ENCODE measurements at regions not wholly inside any gene's neighbourhood (a gene's known extent, or its start where the extent isn't known, plus 50 kb on each side); places are given as distances from the start of the nearest gene placed in this dataset.

- no peak overlapping the region for H3K4me3 ChIP-seq
- ATAC-seq (ENCODE audit: insufficient number of reproducible peaks, low FRiP score, low read depth) (no peak), DNase-seq (ENCODE audit: low spot score) (no peak)
- no peaks in the 10 kb centered on the region for H3K9me3 ChIP-seq
- H3K27me3 ChIP-seq (replicated peaks; ENCODE audit: insufficient read depth) = no peaks in the 10 kb centered on the region
- TF ChIP-seq CTCF (IDR thresholded peaks at IDR 0.05) = no peak
- H3K27ac ChIP-seq = no peak overlapping the region
- no peaks in the 10 kb centered on the region for H3K36me3 ChIP-seq
- H3K4me1 ChIP-seq (ENCODE audit: control insufficient read depth in 1 of 2, low read depth in 2 of 2) = no peaks in the 10 kb centered on the region
These were observed 190.7 kb downstream of the GLUD2 start for GRCh38 chrX:121238093-121238492.

- H3K27me3 ChIP-seq (replicated peaks; ENCODE audit: insufficient read depth) = no peaks in the 10 kb centered on the region
- H3K27ac ChIP-seq = no peak overlapping the region
- DNase-seq (ENCODE audit: low spot score) (no peak), ATAC-seq (ENCODE audit: insufficient number of reproducible peaks, low FRiP score, low read depth) (no peak)
- no peak overlapping the region for H3K4me3 ChIP-seq
- TF ChIP-seq CTCF (IDR thresholded peaks at IDR 0.05) = no peak
- H3K4me1 ChIP-seq (ENCODE audit: control insufficient read depth in 1 of 2, low read depth in 2 of 2) = no peaks in the 10 kb centered on the region
- no peaks in the 10 kb centered on the region for H3K36me3 ChIP-seq
- no peaks in the 10 kb centered on the region for H3K9me3 ChIP-seq
These were observed 197.1 kb downstream of the GLUD2 start for GRCh38 chrX:121244511-121244910.

- H3K27me3 ChIP-seq (replicated peaks; ENCODE audit: insufficient read depth) = no peaks in the 10 kb centered on the region
- DNase-seq (ENCODE audit: low spot score) = no peak
- no peak for ATAC-seq (ENCODE audit: insufficient number of reproducible peaks, low FRiP score, low read depth)
- no peak overlapping the region for H3K4me3 ChIP-seq
- no peaks in the 10 kb centered on the region for H3K36me3 ChIP-seq
- H3K4me1 ChIP-seq (ENCODE audit: control insufficient read depth in 1 of 2, low read depth in 2 of 2) = no peaks in the 10 kb centered on the region
- H3K9me3 ChIP-seq = no peaks in the 10 kb centered on the region
- no peak for TF ChIP-seq CTCF (IDR thresholded peaks at IDR 0.05)
- no peak overlapping the region for H3K27ac ChIP-seq
These were observed 198.4 kb downstream of the GLUD2 start for GRCh38 chrX:121245763-121246162.

GRCh38 chrX:121254336-121254735 is 206.9 kb downstream of the GLUD2 start:
- Histone ChIP-seq H3K4me1 (ENCODE audit: control insufficient read depth in 1 of 2, low read depth in 2 of 2) (no peaks in the 10 kb centered on the region), H3K4me3 (no peak overlapping the region), H3K27me3 (replicated peaks; ENCODE audit: insufficient read depth) (no peaks in the 10 kb centered on the region), H3K36me3 (no peaks in the 10 kb centered on the region), H3K9me3 (no peaks in the 10 kb centered on the region), H3K27ac (no peak overlapping the region)
- DNase-seq (ENCODE audit: low spot score) (no peak), ATAC-seq (ENCODE audit: insufficient number of reproducible peaks, low FRiP score, low read depth) (no peak)
- TF ChIP-seq CTCF (IDR thresholded peaks at IDR 0.05) = no peak

- Histone ChIP-seq H3K4me1 (ENCODE audit: control insufficient read depth in 1 of 2, low read depth in 2 of 2) (no peaks in the 10 kb centered on the region), H3K27me3 (replicated peaks; ENCODE audit: insufficient read depth) (no peaks in the 10 kb centered on the region), H3K9me3 (no peaks in the 10 kb centered on the region), H3K4me3 (no peak overlapping the region), H3K27ac (no peak overlapping the region), H3K36me3 (no peaks in the 10 kb centered on the region)
- DNase-seq (ENCODE audit: low spot score) = no peak
- no peak for TF ChIP-seq CTCF (IDR thresholded peaks at IDR 0.05)
- no peak for ATAC-seq (ENCODE audit: insufficient number of reproducible peaks, low FRiP score, low read depth)
These were observed 209.2 kb downstream of the GLUD2 start for GRCh38 chrX:121256647-121257046.
